ENCODE measurements at regions not wholly inside any gene's neighbourhood (a gene's known extent, or its start where the extent isn't known, plus 50 kb on each side); places are given as distances from the start of the nearest gene placed in this dataset.
"Not testable (repeated sequence)": the region's sequence is repeated elsewhere in the genome, so short reads cannot be mapped to it uniquely, and the experiment has no call there.

DNA sequence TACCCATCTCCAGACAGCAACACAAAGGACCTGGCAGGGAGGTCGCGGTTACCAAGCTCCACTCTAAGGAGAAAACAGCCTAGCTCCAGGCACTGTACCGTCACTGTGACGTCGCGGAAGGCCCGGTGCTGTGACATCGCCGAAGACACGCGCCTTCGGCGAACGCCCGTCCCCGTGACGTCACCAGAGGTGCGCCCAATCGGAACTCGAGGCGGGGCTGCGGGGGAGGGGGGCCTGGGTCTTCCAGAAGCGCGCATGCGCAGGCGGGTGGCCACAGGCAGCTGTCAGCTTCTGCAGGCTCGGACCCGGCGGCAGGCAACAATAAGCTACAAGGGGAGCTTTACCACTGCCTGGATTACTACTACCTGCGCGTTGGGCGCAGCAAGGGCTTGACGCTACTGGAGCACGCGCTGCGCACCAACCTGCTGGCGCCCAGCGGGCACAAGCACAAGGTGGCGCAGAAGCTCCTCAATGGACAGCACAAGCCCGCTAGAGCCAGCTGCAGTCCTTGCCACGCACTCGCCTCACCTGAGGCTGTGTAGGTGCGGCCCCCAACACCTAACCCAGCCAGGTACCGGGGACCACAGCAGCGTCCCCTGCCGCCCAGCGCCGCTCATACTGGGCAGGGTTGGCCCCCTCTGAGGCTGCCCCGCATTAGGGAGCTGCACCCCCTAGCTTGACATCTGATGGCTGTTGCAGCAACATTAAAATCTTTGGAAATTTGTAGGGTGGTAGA, 208.4 kb downstream of the TPST1 start:
- peak; percentile 95 for DNase-seq

DNA sequence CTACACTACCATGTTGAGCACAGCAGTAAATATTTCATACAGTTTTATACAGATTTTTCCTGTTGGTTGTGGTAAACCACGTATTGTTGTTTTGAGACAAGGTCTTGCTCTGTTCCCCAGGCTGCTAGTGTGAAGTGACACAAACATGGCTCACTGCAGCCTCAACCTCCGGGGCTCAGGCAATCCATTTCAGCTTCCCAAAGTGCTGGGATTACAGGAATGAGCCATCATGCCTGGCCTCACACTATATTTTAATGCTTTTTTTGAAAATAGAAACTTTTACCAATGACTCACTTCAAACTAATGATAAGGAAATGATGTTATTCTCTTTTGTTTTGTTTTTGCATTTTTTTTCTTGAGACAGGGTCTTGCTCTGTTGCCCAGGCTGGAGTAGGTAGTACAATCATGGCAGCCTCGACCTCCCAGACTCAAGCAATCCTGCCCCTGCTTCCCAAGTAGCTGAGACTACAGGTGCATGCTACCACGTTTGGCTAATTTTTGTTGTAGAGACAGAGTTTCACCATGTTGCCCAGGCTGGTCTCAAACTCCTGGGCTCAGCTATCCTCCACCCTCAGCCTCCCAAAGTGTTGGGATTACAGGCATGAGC, 210.6 kb downstream of the TPST1 start:
- no peak for DNase-seq

DNA sequence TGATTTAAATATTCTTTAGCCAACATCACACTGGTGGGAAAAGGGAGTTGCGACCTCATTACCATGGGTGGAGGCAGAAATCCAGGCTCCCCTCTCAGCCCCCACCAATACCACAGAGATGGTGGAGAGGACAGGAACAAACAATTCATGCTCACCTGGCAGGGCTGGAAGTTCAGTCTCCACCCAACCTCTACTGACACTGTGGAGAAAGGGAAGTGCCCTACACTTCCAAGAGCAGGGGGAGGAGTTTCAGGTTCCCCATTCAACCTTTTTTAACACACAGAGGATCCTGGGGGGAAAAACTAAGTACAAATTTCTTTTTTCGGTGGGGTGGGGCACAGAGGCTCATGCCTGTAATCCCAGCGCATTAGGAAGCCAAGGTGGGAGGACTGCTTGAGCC, 210.1 kb upstream of the KCTD7 start:
- DNase-seq: no peak

DNA sequence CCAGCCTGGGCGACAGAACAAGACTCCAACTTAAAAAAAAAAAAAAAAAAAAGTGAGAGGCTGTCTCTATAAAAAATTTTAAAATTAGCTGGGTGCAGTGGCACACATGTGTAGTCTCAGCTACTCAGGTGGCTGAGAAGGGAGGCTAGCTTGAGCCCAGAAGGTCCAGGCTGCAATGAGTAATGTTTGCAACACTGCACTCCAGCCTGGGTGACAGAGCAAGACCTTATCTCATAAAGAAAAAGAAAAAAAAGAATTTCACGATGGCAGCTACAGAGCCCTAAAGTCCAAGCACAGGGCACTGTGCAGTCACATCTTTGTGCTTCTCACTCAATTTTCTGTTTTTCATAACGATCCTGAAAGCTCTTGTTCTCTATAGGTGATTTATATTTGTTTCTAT, 209.5 kb upstream of the KCTD7 start:
- no peak for DNase-seq

DNA sequence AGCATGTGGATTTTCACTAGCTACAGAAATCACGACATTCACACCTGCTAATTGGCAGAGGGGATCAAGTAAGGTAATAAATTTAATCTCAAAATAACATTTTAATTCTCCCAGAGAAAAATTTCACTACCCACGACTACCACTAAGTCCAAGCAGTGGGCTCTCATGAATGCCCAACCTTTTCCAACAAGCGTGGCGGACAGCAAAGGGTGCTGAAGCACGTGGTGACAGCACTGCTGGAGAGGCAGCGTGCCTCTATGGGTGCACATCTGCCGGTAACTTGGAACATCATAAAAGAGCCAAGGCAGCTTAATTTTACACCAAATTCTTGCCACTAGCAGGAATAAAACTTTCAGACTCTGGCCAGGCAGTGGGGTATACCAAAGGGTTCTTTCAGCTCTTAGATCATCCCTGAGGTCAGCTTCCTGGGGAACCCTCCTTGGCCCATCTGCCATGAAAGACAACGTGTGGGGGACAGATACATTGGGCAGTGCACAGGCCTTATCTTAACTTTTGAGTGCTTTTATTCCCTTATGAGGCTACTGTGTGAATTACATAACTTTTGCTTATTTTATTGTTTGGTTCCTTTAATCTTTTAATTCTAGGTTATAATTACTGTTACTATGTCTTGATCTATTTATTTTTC, 206.7 kb upstream of the KCTD7 start:
- DNase-seq: no peak

DNA sequence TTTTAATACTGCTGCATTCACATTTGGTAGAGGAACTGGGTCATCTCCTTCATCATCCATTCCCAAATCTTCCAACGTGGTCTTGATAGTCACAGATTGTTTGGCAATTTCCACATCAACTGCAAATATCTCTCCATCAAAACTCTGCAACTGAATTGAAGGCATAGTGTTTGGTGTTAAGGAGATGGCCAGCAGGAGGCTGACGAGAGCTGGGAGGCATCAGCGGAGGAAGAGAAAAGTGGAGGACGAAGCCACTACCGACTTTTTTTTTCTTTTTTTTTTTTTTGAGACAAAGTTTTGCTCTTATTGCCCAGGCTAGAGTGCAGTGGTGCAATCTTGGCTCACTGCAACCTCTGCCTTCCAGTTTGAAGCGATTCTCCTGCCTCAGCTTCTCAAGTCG, 205.0 kb upstream of the KCTD7 start:
- no peak for DNase-seq

DNA sequence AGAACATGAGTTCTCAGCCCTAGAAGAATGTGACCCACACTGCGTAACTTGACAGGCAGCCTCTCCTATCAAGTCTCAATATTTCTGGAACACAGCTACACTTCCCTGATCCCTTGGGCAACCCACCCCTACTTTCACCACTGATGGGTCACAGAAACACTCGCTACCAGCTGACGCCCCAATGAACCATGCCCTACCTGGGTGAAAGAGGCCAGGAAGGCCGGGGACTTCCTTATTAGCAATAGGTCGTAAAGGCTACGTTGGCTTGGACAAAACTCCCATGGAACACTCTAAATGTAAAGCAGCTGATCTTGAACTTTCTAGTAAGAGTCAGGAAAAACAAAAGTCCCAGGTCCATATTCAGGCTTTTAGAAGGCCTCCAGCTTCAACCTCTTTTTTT, 202.3 kb upstream of the KCTD7 start:
- no peak for DNase-seq

DNA sequence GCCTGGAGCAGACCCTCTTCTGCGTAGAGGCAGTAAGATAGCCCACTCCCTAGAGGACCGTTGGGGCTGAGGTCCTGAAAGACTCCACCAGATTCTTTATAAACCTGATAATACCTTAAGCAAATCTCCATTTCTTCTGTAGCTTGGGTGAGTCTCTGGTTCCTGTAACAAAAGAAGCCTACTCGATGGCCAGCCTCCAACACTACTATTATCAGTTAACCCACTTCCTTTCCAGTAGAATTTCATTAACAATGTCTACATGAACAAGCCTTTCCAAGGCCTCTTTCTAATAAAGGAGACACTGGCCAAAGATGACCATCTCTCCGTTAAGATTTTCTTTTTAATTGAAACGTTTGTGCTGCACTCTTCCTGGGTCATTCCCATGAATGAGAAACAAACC, 201.7 kb upstream of the KCTD7 start:
- no peak for DNase-seq

DNA sequence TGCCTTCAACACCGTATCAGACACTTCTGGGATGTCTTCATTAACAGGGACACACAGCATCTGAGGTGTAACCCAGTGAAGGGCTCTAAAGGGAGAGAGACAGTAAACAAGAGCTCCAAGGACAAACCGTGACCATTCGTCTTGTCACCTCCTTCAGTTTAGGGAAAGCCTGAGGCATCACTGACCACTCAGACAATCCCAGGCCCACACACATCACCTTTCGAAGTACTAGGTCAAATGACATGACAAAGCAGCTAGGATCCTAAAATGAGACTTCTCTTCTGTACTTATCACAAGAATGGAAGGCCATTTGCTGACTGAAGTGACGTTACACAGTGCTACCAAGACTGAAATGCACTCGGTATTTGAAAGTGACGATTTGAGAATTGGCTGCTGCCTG, 200.7 kb upstream of the KCTD7 start:
- DNase-seq: no peak

DNA sequence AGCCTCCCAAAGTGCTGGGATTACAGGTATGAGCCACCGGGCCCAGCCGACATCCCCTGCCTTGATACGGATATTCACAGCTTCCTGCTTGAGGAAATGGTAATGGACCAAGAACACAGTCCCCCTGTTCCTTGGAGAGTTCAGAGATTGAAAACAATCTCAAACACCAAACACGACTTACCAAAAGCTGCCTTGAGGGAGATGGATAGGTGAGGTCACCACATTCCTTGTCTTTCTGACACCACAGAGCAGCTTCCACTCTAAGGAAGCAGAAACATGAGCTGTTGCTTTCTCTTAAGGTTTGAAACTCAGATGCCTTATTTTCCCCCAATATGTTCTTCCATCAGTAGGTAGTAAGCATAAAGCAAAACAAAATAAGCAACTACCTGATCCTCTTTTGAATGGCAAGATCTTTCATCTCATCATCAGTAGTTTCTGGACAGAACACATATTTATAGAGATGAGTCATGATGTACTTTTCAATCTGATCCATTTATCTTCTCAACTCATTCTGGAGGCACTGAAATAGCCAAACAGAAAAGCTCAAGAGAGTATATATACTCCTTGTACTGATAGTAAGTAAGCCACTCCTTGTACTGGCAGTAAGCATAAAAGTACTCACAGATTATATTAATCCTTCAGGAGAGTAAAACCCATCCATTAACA, 199.1 kb upstream of the KCTD7 start:
- no peak for DNase-seq

DNA sequence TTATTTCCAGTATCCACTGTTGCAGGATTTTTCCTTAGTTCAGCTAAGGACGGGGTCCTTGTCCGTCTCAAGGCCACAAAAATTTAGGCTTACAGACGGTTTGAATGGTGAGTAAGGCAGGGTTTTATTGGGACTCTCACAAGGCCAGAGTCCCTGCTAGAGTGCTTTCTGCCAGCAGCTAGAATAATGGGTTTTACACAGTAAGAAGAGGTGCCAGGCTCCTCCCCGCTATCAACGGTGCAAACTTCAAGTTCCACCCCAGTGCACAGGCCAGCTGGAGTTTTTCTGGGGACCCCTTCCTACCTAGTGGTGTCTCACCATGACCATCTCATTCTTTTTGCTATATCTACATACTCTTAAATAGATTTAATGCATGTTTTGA, 198.5 kb upstream of the KCTD7 start:
- no peak for DNase-seq

DNA sequence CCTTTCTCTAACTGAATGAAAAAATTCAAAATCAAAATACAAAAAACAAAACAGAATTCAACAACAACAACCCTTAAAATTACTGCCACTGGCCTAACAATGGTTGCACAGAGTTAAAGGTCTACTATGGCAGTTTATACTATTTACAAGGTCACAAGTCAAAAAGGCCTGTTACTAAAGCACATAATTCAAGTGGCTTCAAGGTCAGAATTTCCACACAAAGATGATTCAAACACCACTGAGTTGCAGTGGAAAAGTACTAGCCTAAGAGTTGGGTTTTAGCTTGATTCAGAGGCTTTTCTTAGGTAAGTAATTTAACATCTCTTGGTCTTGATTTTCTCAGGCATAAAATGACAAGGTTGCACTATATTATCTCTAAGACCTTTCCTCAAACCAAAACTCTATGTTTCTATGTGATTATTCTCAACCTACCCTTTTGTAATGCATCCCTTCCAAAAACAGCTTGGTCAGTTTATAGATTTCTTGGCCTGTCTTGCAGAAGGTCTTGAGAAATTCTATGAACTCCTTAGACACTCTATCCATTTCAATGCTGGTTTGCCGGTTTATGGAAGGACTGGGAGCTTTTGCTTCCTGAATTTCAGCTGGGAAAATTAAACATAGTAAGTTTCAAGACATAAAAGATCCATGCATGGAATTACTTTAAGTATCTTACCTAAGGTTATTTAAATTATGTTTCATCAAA, 189.8 kb upstream of the KCTD7 start:
- DNase-seq: not testable (repeated sequence)

DNA sequence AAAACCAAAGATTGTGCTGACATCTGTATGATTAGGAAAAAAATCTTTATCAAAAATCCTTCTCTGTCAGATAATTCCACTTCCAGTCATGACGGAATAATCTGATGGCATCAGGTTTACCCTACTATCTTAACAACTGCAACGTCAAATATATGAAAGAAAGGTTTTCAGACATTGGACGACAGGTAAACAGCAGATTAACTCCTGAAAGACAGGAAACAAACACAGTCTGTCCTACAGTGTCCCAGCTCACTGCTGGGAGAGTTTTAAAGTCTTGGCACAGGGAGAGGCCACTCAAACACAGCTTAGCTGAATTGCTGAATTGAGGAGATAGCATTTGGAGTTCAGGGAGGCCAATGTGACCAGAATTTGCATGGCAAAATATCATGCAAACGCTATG, 186.3 kb upstream of the KCTD7 start:
- no peak for DNase-seq

DNA sequence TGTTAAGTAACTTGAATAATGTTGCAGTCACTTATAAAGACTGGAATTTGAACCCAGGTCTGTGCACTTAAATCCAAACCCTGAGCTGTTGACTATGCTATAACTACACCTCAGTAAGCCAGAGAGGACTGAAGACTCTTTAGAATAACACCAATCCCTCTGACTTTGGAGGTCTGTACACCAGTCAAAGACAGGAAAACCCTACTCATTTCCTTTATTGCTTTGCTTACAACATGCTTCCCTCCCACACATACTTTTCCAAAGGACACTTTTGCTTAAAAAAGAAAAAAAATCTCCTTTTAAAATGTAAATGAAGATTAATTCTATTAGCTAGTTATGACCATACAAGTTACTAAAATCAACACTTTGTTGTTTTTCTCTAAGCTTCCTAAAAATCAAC, 184.7 kb upstream of the KCTD7 start:
- no peak for DNase-seq

DNA sequence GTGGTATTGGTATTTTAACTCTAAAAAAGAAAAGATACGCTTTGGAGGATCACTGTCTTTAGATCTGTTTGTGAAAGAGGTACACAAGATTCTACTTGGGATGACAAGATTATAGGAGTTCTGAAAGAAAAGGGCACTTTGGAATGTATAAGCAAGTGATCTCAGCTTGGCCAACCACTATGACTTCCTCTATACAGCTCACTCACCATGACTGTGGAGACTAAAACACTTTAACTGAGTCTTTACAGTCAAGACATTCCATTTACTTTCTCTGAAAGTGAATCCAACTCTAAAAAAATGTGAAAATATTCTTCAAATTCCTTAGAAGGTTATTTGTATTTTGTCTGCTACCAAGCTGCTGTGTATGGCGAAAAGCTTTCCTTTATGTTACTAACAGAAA, 181.7 kb upstream of the KCTD7 start:
- DNase-seq: not testable (repeated sequence)

DNA sequence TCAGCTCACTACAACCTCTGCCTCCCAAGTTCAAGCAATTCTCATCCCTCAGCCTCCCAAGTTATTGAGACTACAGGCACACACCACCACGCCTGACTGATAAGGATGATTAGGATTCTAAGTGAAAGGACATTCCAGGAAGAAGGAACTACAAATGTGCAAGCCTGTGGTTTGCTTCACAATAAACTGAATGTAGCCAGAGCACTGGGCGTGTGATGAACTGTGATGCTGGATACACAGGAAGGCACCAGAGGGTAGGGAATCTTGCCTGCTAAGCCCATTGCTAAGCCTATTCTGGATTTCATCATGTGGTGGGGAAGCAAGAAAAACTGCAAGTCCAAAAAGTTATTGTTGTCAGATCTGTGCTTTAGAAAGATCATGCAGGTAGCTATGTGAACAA, 177.9 kb upstream of the KCTD7 start:
- not testable (repeated sequence) for DNase-seq

DNA sequence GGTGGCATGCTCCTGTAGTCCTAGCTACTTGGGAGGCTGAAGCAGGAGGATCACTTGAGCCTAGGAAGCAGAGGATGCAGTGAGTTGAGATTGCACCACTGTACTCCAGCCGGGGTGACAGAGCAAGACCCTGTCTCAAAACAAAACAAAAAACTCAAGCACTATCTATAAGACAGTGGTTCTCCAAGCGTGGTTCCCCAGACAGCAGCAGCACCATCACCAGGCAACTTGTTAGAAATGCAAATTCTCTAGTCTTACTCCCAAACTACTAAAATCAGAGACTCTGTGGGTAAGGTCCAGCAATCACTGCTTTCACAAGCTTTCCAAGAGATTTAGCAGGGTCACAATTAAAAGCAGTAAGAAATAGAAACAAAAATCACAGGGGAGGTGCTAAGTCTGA, 177.0 kb upstream of the KCTD7 start:
- DNase-seq: not testable (repeated sequence)

DNA sequence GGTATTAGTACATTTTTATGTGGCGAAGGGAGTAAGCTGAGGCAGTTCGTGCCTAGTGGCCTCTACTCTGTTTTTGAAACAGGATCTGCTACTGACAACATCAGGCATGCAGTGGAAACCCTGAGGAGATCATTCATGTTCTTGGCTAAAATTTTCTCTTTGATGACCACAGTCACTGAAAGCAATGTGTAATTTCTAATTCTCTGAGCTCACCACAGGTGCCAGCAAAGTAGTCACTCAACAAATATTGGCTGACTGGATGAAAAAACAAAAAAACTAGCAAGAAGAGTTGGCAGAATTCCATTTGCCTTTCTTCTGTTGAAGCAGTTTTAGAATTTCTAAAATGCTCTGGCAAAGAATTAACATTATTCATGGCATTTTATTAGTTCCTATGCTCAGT, 176.5 kb upstream of the KCTD7 start:
- no peak for DNase-seq

DNA sequence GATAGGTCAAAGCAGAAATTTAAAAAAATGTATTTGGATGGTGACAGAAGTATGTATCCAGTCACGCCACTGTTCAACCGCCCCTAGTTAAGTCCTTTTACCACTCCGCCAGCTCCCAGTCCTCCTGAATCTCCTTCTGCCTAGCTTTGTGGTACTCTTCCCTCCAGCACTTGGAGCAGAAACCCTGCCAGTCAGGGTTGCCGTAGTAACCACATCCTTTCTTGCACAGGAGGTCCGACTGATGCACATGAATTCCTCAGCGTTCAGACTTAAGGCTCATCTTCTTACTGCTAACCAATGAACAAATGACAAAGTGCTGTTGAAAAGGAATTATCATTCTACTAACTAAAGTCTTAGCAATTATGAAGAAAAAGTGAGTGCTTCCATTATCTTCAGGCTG, 175.3 kb upstream of the KCTD7 start:
- DNase-seq: no peak

DNA sequence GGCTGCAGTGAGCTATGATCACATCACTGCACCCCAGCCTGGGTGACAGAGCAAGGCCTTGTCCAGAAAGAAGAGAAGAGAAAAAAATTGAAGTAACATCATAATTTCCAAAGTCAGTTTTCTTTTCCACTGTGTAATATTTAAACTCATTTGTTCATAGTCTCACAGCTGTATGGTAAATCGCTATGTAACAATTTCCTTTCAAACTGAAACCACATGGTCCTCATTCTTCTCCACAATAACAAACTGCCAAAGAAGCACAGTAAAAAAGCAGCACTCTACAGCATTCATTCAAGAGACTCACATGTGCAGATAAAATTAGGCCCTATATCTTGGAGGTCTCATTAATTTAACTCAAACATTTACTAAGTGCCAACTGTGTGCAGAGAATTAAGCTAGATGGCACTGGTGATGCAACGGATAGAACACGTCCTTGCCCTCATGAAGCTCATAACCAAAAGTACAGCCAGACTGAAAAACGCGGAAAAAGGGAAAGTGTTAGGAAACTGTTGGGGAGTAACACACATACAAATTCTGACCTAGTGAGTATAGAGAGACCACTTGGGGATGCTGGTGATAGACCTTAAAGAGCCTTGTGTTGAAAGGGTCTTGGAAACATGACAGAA, 174.0 kb upstream of the KCTD7 start:
- no peak for DNase-seq

DNA sequence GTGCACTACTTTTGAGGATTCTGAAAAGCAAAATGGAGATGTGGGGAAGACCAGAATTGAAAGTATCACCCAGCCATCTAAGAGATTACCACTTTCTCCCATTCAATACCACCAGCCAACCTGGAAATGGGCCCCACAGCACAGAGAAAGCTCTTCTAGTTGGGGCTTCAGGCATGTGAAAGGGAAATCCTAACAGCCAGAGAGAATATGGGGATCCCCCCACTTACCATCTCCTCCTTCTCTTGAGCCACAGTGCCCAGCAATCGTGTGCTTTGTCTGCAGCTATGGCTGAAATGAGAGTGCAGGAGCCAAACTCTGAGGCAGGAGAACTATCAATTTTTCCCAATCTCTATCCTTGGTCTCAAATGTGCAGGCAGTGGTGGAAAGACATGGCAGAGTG, 173.2 kb upstream of the KCTD7 start:
- DNase-seq: not testable (repeated sequence)

DNA sequence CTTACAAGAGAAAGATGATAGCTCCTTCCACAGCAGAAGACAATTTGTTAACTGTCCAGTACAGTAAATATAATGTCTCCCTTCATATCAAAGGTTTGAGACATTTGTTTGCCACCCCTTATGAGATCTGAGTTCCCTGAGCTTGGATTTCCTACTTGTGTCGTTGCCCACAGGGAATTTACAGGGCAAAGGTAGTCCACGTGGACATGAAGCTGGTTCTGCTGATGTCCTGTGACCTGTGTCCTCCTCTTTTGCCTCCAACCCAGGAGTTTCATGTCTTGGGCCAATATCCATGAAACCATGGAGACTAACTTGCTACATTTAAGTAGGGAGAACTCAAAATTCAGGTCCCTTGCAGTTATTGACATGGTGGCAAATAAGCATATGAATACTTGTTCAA, 172.2 kb upstream of the KCTD7 start:
- not testable (repeated sequence) for DNase-seq

DNA sequence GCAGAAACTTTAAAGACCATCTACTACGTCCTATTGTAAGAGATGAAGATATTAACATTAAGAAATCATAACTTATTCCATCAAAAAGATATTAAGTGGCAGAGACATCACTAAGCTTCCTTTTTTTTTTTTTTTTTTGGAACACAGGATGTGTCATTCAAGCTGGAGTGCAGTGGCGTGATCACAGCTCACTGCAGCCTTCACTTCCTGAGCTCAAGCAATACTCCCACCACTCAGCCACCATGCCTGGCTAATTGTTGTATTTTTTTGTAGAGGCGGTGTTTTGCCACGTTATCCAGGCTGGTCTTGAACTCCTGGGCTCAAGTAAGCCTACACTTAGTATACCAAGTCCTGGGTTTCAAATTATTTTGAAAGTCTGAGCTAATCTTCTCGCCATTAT, 169.7 kb upstream of the KCTD7 start:
- DNase-seq: not testable (repeated sequence)
